Caki2 (cell line): ENCODE measurements at regions not wholly inside any gene's neighbourhood (a gene's known extent, or its start where the extent isn't known, plus 50 kb on each side); places are given as distances from the start of the nearest gene placed in this dataset.
A peak's percentile ranks its signal among the peaks of the same experiment; 100 is the strongest.

Source experiments
- DNase-seq: peaks from one replicate; pipeline ENCODE4 v3.0.0-alpha.2; 2015; ENCODE audit warnings: low read depth
- in situ Hi-C: cut with HindIII; loops from 2 replicates; pipeline ENCODE4 v1.10.0; 2016; ENCODE audit warnings: low sequenced_read_pairs, low pct_unique_long_range_greater_than_20kb, mixed read lengths

DNA sequence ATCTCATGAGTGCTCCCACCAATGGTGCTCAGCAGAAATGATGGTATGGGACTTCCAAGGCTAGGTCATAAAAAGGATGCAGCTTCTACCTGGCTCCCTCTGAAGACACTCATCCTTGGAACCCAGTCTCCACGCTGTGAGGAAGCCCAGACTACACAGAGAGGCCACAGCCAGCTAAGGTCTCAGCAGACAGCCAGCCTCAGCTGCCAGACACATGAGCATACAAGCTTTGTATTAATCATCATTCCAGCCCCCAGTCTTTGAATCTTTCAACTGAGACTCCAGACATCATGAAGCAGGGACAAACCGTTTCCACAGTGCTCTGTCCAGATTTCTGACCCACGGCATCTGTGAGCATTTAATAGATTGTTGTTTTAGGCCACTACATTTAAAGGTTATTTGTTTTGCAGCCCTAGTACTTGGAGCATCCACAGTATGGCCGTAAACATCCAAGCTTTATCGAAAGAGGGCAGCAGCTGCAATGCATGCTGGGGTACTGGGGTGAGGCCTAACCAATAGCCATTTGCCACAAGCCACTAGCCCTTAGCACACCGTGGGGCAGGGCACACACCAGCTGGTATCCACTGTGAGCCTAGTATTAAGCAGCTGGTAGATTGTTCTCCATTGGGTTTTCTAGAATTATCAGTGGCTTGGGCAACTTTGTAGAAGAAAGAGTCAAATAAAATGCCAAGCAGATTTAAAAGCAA lies 449.1 kb downstream of the BCOR start:
- no peak for DNase-seq
- in situ Hi-C loops, result no loop called here

DNA sequence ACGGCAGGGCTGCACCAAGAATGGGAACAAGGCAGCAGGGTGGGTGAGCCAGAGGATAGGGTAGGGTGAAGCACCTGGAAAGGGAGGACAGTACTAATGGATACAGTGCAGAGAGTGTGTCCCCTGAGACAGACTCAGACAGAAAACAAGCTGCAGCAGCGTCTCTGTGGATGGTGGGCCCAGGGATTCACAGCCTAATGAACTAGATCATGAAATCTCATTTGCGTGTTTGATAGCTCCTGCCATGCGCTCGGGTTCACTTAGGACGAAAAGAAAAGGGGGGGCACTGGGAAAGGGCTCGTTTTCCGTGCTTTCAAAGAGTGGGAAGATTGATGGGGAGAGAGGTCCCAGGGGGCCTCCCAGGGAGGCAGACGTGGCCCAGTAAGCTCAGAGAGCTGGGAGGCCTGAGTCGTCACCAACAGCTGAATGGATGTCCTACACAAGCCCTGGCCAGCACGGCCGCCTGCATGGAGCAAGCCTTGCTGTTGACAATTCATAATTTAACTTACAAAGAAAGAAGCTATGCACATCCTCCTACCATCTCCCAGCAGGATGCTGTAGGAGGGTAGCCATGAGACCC lies 446.9 kb downstream of the BCOR start:
- in situ Hi-C loops, result no loop called here
- no peak for DNase-seq

DNA sequence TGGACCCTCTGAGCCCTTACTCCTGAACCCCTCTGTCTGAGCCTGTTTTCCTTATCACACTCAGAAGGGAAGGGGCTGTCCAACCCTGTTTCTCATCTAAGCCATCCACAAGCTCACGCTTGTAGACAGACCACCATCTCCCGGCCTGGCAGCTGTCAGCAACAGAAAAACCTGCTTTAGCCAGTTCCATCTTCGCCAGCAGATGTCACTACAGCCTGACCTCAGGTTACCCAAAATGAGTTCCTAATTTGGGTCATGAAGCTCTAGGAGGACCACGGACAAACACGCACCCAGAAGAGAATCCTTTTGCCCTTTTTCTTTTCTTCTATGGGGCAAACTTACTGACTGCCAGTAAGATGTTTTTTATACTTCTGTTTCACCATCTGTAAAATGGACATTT lies 445.4 kb downstream of the BCOR start:
- in situ Hi-C loops, result no loop called here

DNA sequence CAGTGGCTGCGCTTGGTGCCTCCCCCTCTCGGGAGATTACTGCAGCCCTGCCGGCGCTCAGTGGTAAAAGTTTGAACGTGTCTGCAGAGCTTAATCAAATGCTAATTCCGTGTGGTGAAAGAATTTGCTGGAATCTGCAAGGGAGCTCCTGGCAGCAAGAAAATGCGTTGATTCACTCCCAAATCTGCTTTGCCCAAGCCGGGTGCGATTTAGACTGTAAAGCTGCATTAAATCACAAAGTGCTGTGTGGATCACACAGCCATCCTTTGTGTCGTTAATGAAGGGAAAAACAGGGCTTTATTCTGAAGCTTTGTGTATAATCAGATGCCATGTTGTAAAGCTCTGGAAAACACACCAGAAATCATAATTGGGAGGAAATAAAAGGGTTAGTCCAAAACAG lies 444.1 kb downstream of the BCOR start:
- DNase-seq, result no peak
- in situ Hi-C loops, result no loop called here

More for the DNA sequence above, 445.4 kb downstream of the BCOR start:
- no peak for DNase-seq

DNA sequence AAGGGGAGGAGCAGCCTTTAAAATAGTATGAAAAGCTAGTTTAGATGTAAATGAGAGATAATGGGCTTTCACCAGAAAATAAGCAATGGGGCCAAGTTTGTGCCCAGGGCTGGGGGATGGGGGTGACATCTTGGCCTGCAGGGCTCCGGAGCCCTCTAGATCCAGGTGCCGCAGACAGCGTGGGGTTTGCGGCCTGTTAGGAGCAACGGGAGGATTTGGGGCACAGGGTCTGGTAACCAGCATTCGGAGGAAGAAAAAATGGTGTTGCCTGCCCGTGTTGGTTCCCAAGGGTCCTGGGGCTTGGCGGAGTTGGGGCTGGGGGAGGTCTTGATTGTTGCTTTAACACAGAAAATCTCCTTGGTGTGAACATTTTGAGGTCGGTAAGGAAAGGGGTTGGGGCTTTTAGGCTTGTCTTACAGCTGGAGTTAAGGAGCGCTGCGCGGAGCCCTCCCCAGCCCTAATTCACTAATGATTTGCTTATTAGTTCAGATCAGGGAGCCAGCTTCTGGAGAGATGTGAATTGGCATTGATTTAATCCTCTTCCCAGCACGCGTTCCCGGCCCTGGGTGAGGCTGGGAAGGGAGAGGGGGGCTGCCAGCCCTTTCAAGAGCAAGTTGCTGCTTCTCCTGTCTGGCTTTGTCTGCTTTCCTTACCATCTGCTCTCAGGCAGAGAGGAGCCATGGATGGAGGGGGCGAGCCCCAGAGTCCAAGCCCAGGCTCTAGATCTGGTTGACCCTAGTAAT lies 443.4 kb downstream of the BCOR start:
- in situ Hi-C loops, result no loop called here
- DNase-seq, result no peak

DNA sequence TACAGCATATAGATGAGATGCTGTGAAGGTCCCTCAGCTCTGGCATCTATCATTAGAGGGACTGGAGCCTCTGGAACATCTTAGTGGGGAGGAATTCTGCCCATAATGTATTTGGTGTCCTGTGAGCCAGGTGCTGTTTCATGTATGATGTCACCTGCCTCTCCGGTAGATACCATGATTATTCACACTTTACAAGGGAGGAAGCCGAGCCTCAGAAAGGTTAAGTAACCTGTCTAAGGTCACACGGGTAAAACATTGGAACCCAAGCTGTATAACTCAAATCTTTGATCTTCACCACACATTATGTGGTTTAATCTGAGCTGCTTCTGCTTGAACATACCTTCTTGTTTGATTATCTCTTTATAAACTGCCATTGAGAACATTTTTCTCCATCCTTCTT lies 442.8 kb downstream of the BCOR start:
- in situ Hi-C loops, result no loop called here
- no peak for DNase-seq

DNA sequence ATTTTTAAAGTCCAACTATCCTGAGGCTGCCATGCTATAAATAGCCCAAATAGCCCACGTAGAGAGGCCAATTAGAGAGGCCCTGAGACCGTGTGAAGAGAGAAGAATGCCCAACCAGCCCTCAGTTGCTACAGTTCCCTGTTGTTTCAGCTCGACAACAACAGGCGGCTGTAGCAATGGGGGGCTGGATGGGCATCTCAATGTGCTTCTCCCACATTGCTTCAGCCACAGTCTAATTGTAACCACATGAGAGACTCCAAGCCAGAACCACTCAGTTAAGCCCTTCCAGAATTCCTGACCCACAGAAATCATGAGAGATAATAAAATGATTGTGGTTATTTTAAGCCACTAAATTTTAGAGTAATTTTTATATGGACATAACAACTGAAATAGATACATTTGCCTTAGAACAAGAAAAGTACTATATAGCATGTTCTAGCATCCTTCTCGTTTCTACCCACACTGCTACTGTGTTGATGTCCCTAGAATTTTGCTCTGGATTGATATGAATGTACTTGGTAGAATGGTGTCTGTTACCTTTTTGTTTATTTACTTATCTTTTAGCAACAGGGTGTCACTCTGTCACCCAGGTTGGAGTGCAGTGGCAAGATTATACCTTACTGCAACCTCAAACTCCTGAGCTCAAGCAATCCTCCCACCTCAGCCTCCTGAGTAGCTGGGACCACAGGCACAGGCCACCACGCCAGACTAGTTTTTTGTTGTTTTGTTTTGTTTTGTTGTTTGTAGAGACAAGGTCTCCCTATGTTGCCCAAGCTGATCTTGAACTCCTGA lies 436.4 kb downstream of the BCOR start:
- DNase-seq, result no peak
- in situ Hi-C loops, result no loop called here

DNA sequence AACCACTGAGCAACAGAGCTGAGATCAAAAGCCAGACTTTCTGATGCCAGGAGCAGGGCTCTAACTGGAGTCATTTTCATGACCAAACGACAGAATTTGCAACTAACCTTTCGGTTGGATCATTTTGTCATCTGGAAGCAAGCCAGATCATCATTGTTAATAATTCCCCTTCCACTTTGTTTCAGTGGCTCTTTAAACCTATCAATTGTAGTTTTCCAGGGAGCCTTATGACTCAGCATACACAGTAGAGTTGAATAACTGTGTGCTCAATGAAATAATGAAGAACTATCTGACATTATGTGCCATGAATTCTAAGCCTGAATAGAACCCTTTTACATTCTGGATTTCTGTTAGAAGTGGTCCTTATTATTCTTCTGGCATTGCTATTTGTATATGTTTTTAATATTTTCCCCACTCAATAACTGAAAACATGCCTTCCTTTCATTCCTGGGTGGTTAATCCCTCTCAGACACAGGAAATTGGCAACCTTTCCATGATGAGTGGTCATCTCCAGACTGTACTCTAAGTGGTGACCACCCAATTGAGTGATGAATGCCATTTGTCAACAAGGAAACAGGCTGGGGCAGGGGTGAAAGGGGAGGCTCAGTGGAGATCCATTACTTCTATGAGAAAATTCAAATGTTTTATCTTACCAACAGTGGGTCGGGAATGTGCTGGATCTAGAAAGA lies 431.8 kb downstream of the BCOR start:
- peak; percentile 53 for DNase-seq
- in situ Hi-C loops, result no loop called here

DNA sequence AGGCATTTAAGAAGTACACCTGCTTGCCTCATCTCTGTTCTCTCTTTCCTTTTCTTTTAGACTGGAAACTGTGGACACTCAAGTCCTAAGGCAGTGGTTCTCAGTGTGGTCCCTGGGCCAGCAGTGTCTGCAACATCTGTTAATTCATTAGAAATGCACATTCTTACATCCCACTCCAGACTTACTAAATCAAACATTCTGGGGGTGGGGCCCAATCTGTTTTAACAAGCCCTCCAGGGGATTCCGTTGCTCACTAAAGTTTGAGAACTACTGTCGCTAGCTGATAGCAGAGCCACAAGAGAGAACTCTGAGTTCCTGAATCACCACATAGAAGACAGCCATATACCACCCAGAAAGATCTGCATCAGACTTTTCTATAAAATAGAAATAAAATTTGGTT lies 430.6 kb downstream of the BCOR start:
- in situ Hi-C loops, result no loop called here
- no peak for DNase-seq

DNA sequence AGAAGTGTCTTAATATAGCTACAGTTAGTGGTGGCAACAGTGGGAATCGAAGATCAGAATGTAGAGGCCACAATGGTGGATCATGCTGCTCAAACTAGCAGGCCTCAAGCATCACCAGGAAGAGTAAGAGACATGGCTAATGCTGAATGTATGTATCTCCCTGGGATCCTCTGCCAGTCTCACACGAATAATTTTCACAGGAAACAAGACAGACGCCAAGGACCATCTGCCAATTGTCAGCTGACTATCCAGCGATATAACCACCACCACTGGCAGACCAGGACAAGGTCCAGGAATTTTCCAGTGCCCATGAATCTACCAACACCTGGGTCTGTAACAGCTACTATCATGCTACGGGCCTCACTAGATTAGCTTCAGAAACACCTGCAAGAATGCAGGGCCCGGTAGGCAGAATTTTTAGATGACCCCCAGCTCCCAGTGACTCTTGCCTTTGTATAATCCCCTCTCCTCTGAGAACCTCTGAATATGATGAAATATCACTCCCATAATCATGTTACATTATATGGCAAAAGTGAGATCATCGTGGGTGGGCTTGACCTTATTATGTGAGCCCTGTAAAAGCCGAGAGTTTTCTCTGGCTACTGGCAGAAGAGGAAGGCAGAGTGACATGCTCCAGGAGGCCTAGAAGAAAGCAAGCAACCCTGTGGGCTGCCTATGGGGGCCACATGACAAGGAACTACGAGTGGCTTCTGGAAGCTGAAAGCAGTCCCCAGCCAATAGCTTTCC lies 429.8 kb downstream of the BCOR start:
- in situ Hi-C loops, result no loop called here
- DNase-seq, result no peak

DNA sequence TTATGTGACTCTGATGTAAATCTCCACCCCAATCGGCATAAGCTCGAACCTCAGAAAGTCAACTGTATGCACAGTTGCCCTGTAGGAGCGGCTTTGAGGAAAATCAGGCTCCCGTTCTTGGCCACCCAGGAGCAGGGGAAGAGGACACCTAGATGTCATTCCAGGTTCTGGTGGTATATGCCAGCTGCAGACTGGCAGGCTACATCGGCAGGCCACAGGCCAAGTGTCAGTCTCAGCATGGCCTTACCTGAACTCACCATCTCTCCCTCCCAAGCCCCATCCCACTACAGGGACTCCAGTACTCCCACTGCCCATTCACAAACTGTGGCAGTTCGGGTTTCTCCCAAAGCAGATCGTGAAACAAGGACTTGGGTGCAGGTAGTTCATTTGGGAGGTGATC lies 428.1 kb downstream of the BCOR start:
- in situ Hi-C loops, result no loop called here
- no peak for DNase-seq

DNA sequence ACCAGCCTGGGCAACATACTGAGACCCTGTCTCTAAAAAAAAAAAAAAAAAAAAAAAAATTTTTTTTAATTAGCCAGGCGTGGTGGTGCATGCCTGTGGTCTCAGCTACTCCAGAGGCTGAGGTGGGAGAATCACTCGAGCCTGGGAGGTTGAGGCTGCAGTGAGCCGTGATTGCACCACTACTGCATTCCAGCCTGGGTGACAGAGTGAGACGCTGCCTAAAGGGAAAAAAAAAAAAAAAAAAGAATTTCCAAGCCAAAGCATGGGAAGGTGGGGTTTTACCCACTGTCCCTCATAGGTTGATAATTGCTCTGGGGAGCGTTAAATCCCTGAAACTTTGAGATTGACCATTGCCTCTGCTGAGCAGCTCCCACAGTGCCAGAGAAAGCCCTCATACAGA lies 427.5 kb downstream of the BCOR start:
- in situ Hi-C loops, result no loop called here
- no peak for DNase-seq

DNA sequence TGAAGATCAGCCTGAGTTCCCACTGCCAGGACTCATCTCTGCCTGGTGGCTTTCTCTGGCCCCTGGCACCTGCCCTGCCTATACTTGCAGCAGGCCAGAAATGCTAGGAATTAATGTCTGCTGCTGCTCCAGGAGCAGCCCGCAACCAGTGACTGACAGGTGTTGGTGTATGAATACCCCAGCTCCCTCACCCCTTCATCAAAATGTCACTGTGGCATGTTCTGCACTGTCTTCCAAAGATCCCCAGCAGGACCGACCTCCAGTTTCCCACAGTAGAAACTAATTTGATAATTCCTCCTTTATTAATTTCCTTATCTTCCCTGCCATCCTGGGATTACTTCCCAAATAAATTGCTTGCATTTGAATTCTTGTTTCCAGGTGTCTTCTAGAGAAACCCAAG lies 425.4 kb downstream of the BCOR start:
- in situ Hi-C loops, result no loop called here
- DNase-seq, result no peak

DNA sequence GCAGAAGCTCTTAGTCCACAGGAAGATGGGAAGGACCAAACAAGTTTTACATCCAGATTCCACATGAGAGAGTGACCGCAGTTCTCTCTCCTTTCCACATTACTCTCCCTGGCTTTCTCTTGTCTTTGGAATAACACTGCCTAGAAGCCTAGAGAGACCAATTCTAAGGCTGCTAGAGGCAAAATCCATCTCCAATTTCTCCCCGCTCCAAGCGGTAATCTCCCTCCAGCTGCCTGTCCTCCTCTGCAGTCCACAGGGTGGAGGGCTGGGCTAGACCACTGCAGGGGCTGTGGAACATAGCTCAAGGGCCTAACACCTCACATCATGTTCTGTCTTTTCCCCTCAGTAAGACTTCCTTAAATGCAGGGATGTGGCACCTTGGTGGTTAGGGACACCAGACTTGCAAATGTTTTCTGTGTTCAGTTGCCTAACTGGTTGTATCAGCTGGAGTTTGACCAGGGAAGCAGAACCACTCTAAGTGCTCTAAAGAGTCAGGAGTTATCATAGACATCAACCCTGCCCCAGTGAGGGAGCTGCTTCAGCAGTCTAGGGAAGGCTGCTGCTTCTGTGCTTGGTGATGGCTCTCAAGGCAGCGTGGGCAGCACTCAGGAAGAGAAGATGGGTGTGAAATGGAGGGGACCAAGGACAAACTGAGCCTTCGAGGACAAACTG lies 423.1 kb downstream of the BCOR start:
- DNase-seq, result no peak
- in situ Hi-C loops, result no loop called here

DNA sequence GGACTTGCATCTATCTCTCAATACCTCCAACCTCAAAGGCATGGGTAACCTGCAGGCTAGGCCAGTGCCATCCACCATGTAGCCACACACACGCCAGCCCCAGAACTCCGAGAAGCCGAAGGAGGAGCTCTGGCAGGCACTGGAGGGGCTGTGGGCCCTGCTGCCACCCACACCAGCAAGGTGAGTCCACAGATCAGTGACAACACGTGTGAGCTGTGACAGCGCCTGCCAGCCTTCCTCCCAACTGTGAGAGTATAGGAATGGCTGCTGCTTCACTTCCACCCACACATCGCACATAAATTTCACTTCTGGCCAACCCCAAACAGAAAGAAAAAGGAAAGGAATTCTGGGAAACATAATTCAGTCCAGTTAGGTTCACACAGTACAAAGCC lies 422.6 kb downstream of the BCOR start:
- DNase-seq, result no peak
- in situ Hi-C loops, result no loop called here

DNA sequence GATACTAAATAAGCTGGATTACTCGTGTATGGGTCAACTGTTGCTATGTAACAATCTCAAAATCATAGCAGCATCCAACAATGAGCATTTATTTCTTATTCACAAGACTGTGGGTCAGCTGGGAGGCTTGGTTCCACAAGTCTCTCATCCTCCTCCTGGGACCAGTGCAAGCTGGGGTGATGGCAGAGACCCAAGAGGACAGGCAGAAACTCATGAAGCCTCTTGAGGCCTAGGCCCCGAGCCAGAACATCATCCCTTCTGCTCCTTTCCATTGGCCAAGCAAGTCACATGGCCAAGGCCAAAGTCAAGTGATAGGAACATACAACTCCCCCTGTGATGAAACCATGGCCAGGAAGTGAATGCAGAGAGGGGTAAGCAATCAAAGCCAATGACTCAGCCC lies 422.1 kb downstream of the BCOR start:
- in situ Hi-C loops, result no loop called here
- no peak for DNase-seq

DNA sequence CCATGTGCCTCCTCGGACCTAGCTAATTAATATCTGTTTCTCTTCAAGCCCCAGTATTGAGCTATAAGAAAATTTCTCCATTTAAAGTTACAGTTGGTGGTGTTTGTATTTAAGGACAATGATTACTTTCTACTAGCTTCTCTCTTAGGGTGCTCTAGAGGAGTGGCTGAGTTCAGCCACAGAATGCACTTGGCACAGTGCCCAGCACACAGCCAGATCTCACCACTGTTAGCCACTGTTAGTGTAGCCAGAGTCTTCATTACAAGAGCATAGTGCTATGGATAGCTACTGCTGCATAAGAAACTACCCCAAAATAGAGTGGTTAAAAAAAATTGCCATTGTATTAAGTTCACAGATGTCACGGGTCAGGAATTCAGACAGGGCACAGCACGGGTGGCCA lies 421.3 kb downstream of the BCOR start:
- in situ Hi-C loops, result no loop called here
- DNase-seq, result no peak
